ENCODE measurements at regions not wholly inside any gene's neighbourhood (a gene's known extent, or its start where the extent isn't known, plus 50 kb on each side); places are given as distances from the start of the nearest gene placed in this dataset.

DNA sequence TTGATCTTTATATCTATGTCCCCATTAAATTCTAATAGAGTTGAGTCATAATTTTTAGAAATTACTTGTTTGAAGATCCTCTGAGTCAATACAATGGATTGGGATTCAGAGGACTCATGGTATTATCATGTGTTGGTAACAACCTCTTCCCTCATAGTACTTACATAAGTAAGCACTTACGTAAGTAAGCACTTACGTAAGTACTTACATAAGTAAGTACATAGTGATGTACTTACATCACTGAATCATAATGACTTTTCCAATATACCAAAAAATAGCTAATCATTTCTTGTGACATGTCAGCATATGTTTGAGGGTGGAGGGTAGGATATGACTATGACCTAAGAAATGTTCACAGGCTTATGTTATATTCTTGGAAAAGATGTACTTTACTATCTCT is 740.5 kb downstream of the SORCS1 start:
- TF ChIP-seq POLR2AphosphoS5 (IDR thresholded peaks at IDR 0.05; ENCODE audit: low read depth, low read length) (no peak), TCF7L2 (IDR thresholded peaks at IDR 0.05; ENCODE audit: low read depth, low read length) (no peak)
- TF ChIP-seq, protein P1, sequence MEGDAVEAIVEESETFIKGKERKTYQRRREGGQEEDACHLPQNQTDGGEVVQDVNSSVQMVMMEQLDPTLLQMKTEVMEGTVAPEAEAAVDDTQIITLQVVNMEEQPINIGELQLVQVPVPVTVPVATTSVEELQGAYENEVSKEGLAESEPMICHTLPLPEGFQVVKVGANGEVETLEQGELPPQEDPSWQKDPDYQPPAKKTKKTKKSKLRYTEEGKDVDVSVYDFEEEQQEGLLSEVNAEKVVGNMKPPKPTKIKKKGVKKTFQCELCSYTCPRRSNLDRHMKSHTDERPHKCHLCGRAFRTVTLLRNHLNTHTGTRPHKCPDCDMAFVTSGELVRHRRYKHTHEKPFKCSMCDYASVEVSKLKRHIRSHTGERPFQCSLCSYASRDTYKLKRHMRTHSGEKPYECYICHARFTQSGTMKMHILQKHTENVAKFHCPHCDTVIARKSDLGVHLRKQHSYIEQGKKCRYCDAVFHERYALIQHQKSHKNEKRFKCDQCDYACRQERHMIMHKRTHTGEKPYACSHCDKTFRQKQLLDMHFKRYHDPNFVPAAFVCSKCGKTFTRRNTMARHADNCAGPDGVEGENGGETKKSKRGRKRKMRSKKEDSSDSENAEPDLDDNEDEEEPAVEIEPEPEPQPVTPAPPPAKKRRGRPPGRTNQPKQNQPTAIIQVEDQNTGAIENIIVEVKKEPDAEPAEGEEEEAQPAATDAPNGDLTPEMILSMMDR (IDR thresholded peaks at IDR 0.05): no peak

All from Panc1 (cell line).